GM19023 (cell line): ENCODE measurements at regions not wholly inside any gene's neighbourhood (a gene's known extent, or its start where the extent isn't known, plus 50 kb on each side); places are given as distances from the start of the nearest gene placed in this dataset.
"Not testable (repeated sequence)": the region's sequence is repeated elsewhere in the genome, so short reads cannot be mapped to it uniquely, and the experiment has no call there.

Experiments
- ATAC-seq: cut with Tn5 transposase; IDR thresholded peaks from one replicate; pipeline ENCODE4 v1.9.1; 2021; ENCODE audit warnings: mild to moderate bottlenecking, moderate library complexity; ENCODE audit not compliant: unreplicated experiment

DNA sequence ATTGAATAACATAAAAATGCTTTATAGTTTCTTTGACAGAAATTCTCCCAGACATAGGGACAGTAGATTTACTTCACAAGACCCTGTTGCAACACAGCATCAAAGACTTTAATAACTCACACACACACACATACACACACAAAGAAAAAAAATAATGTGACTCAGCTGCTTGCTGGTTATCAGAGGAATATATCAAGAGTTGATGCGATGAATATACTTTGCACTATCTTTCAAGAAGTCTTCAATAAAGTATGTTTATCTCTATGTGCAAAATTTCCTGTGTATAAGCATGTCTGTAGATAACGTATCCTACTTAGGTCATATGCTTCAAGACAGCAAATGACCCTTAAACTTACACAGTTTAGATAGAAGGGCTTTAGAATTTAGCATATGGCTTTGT is 243.1 kb downstream of the ARL4A start:
- ATAC-seq = no peak

DNA sequence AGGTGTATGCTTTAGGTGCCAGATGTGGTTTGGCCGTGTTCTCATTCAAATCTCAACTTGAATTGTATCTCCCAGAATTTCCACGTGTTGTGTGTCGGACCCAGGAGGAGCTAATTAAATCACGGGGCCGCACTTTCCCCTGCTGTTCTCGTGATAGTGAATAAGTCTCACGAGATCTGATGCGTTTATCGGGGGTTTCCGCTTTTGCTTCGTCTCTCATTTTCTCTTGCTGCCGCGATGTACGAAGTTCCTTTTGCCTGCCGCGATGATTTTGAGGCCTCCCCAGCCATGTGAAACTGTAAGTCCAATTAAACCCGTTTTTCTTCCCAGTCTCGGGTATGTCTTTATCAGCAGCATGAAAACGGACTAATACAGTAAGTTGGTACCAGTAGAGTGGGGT is 244.0 kb downstream of the ARL4A start:
- ATAC-seq = not testable (repeated sequence)

DNA sequence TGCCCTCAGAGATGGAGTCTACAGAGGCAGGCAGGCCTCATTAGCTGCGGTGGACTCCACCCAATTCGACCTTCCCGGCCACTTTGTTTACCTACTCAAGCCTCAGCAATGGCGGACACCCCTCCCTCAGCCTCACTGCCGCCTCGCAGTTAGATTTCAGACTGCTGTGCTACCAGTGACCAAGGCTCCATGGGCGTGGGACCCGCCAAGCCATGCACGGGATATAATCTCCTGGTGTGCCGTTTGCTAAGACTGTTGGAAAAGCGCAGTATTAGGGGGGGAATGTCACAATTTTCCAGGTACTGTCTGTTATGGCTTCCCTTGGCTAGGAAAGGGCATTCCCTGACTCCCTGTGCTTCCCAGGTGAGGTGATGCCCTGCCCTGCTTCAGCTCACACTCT is 252.3 kb downstream of the ARL4A start:
- ATAC-seq = no peak

DNA sequence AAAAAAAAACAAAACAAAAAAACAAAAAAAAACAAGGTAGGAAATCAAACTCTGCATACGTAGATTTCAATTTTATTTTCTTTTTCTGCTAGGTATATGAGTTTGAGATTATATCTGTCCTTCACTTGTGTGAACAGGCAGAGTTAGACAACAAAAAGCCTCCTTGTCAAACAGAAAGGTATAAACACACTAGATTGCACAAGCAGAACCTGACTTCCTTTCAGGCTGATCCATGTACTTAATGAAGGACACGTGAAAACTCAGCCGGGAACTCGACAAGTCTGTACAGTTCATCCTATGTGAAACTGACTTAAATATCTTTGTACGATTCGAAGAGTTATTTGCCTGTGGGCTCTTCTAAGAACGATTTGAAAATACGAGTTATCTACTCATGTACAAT is 254.1 kb downstream of the ARL4A start:
- no peak for ATAC-seq

DNA sequence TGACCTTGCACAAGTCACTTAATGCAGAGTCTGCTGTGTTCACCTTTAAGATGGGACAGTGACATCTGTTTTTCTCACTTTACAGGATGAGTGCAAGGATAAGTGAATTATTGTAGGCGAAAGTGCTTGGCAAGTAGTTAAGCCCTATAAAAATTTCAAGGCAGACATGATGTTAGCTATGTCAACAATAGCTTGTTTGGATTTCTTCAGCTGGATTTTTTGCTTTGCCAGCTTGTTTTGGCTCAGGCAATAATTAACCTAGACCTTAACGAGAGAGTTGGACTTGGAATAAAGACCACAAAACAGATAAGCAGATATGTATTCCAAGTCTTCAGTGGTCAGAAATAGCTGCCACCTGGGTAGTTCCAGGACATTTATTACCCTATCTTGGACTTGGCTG is 255.2 kb downstream of the ARL4A start:
- no peak for ATAC-seq

DNA sequence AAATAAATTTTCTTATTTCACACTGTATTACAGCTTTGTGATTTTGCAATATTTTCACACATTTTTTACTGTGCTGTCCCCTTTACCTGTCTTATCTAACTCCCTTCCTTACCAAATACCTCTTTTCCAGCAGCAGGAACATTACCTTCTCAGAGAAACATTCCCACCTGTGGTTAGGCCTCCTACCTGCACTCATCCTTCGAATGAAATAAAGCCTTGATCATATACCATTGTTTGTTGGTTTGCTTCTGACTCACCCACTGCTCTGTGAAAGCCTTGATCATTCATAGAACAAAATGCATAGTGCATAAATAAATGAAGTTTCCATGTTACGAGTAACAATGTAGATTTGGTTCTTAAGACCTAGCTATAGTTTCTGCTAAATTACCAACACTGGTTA is 256.3 kb downstream of the ARL4A start:
- no peak for ATAC-seq

DNA sequence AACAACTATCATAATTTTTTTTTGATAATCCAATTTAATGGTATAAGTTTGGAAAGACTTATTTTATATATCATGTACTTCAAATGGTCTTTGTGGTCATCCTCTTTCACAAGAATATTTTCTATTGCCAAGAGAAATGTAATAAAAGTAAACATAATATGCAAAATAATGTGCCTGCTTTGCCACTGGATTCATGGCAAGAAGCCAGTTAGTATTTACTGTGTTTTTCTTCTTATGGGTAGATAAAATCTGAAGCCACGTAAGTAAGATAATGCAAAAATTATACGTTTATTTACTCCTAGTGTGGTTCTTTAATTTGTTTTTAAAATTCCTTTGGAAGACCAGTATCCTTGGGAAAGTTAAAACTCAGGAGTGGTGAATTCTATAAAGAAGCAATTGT is 258.5 kb downstream of the ARL4A start:
- no peak for ATAC-seq

DNA sequence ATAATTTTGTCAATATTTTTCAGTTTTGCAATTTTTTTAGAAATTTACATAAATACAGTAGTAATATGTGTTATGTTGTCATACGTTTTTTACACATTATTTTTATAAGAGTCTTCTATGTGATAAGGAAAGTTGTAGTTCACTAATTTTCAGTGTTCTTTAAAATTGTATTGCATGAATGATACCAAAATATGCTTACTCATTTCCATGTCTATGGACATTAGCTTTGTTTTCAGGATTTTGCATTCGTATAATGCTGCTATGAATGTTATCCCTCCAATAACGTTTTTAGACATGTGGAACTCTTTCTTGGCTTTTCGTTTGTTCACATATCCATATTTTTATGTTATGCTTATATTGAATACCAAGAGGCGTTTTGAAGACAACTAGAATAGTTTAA is 260.0 kb downstream of the ARL4A start:
- ATAC-seq = no peak

DNA sequence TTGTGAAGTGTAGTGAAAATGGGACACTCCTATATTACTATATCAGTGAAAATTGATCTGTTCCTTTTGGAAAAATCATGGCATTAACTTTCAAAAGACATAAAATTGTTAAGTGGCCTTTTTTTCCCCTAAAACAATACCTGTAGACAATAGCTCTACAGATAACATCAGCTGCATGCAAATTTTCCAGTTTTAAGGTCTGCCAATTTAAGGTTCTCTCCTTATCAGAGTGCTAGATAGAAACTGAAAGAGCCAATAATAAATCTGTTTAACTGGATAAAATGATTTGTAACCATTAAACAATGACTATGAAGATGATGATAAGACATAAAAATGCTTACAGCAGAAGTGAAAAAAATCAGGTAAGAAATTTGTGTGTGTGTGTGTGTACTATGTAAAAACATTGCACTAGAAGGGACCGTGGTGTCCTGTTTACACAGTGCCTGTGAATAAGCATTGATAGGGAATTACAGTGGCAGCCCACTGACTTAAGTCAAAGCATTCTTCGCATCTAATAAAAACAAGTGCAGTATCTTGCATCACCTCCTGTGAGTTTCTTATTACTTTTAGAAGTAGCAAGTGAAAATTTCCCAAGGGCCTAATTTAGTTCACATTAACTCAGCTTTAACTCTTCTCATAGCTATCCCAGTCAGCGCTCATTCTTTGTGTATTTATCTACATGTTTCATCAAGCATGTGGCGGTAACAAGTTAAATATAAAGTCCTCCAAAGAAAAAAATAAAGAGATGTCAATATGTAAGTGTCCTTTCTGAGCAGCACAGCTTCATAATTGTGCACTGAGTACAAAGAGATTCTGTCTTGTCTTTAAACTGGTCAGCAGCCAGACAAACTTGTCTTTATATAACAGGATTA is 261.9 kb downstream of the ARL4A start:
- ATAC-seq = no peak

DNA sequence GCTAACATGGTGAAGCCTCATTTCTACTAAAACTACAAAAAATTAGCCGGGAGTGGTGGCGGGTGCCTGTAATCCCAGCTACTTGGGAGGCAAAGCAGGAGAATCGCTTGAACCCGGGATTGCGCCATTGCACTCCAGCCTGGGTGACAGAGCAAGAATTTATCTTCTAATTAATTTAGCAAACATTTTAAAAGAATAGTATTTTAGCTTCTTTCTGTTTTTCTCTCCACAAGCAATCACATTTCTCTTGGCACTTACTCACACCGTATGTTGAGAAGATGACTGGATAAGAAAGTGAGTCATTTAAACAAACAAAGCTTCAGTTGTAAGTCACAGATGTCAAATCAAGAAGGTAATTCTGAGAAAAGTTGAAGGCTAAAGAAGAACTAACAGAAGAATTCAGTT is 264.0 kb downstream of the ARL4A start:
- no peak for ATAC-seq

DNA sequence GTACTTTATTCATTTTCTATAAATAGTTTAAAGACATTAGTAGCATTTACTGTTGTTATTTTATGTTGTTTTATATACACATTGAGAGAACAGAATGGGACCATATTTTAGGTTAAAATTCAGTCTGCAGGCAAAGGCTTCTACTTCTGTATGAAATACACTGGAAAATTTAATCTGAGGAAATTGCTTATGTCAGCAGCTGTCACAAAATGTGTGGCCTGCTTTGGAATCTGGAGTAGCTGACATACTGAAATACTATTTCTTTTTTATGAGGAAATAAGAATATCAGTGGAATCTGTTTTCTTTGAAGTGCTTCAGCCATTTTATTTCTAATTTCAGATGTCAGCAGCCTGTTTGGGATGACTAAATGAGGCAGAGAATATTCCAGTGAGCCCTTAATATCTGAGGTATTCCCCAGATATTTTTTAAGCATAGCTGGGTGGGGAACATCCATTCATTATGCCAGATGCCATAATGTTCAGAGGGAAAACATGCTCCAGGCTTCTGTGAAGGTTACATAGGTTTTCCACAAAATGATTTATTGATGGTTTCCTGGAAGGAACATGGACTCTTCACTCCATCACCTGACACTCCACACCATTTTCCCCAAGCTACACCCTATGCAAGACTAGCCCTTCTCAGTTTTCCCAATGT is 267.1 kb downstream of the ARL4A start:
- no peak for ATAC-seq

DNA sequence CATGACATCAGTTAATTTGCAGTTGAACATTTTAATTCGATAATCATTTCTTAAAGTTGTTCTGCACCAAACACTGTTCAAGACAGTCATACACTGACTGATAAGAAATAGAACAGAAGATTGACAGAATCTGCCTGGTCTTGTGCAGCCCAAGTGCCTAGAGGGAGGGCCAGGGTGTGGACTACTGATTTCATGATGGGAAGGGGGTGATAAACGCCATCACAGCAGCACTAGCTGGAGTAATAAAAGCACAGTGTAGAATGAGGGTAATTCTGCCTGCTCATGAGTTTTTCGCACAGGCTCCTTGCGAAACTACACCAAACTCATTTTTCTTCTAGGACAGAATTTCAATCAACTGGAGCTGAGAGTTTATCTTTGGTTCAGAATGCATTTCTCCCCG is 270.1 kb downstream of the ARL4A start:
- ATAC-seq = no peak

DNA sequence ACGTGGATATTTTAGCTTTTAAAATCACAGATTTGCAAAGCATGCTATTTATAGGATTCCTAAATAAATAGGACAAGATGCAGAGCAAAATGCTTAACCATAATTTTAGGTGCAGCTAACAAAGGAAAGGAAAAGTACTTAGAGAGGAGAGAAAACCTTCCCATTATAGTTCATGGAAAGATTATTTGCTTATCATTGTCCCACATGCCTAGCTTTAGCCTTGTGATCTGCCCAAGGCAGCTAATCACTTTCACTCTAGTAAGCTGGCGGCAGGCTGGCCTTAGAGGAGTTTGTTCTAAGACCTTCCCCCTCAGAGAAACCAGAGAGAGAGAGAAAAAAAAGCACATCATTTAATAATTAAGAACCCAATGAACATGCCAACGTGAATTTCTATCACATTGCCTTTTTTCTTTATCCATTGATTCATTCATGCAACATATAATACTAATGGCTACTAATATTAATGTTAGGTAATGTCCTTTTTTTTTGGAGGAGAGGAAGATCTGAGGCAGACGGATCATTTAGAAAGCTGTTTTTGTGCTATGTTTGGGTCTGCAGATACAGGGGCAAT is 274.6 kb downstream of the ARL4A start:
- no peak for ATAC-seq

DNA sequence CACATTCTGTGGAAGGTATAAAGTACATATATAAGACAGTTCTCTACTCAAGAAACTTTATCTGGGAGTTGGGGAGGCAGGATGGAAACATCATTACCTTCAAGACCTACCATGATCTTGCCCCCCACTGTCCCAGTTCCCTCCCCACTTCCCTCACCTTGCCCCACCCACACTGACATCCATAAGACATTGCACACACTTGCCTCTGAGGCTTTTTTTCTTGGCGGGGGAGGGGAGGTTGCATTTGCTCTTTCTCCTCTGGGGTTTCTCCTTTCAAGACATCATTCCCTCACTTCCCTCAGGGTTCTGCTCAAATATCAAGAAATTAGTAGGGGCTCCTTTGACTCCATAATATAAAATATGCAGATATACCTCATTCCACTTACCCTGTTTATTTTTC is 276.0 kb downstream of the ARL4A start:
- ATAC-seq = no peak

DNA sequence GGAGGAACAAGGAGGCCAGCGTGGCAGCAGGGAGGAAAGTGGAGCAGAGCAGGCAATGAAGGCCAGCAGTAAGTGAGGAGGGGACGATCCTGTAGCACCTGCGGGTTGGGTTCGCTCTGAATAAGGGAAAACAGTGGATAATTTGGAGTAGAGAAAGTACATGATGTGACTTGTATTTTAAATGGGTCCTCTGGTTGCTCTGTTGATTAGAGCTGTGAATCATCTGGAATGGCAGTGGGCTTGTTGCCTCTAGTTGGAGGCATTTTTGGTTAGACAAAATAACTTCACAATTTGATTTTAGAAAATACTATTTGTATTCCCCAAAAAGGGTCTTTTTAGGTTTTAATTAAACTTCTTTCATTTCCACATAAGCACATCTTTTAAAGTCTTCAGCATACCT is 277.4 kb downstream of the ARL4A start:
- no peak for ATAC-seq

DNA sequence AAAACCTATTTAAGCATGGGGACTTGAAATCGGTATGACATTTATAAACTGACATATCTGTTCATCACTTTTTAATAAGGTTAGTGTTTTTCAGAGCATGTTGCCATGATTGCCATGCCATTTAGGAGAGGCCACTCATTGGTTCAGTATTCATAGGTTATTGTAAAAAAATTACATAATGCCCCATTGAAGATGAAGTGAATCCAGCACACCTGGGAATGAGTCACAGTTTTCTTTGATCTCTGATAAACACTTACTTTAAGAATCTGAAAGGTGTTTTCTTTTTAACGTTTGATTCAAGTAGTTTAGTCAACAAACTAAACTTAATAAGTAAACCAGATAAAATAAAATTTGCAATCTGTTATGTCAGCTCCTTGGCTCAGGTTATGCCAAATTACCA is 278.3 kb downstream of the ARL4A start:
- ATAC-seq = no peak

DNA sequence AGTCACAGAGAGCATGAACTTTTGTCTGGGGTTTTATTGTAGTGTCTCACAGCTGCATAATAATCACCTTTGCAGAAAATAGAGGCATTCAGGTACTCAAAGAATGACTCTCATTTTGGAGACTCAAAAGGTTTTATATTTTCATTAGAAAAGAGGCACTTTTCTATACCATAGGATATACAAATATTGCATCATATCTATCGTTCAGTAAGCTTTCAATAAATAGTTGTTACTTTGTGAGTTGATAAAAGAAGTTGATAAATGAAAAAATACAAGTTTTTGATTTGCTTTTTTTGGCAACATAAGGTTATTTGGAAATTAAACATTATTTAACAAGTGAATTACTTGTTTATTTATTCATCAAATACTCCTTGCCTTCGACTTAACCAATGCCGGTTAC is 279.9 kb downstream of the ARL4A start:
- no peak for ATAC-seq

DNA sequence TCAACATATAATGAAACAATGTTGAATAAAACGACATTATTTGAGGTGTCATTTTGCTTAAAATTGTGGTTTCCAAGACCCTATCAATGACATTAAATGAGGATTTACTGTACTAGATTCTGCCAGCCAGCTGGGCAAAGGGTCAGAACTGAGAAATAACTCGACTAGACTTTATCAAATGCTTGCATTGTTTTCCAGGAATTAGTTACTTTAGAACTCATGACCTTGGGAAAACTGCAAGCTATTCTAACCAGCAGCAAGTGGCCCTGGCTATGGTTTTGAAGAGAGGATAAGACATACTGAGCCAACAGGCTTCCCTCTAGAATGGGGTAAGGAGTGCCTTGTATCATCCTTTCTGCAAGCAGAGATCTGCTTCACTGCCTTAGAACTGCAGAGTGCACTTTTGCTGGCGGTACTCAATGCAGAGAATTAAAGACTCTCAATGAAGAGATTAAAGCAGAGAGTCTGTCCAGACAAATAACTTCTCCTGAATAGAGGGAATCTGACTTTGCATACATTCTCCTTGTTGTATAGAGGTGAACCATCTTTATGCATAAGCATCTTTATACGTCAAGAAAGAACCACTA is 281.5 kb downstream of the ARL4A start:
- ATAC-seq = no peak

DNA sequence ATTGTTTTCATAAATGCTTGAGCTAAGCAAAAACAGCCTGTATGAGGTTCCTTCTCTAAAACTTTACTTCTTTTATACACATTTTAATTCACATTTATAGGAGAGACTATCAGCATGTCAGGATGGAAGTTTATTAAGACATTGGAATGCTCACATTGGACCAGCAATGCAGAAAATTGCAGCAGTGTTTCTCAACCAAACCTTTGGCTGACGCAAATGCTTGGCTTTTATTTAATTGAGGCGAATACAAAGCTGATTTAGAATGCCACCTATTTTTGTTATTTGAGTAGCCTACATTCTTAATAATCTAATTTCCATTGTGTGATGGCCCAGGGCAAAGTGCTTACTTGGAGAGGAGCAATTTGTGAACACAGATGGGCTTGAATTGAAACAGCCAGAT is 283.2 kb downstream of the ARL4A start:
- no peak for ATAC-seq

DNA sequence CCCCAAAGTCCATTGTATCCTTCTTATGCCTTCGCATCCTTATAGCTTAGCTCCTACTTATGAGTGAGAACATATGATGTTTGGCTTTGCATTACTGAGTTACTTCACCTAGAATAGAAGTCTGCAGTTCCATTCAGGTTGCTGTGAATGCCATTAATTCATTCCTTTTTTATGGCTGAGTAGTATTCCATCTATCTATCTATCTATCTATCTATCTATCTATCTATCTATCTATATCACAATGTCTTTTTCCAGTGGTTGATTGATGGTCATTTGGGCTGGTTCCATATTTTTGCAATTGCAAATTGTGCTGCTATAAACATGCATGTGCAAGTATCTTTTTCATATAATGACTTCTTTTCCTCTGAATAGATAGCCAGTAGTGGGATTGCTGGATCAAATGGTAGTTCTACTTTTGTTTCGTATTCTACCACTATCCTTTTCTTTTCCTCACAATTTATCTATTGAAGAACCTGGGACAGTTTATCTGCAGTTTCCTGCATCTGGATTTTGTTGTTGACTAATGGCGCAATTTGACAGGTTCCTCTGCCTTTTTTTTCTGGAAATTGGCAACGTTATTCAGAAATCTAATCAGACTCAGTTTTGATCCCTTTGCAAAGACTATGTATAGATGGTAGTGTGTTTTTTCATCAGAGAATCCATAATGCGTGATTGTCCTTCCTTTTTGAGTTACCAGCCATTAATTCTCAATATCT is 287.2 kb downstream of the ARL4A start:
- ATAC-seq = no peak

DNA sequence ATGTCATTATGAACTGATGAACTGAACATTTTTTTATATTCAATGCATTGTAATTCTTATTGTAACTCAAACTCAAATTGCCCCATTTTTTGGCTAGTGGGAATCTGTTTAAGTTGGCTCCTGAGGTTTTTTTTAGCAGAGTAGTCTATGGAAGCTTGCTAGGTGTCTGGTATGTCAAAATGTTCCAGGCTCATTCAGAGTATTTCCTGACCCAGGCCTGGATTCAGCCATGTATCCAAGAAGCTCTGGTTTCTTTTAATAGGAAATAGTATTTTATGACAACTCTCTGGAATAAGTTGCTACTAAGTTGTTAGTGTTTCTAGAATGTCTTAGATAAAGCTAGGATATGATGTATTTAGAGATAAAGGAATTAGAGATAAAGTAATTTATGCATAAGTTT is 288.0 kb downstream of the ARL4A start:
- no peak for ATAC-seq
